Mesodermal cell (in vitro differentiated cells): ENCODE measurements at regions not wholly inside any gene's neighbourhood (a gene's known extent, or its start where the extent isn't known, plus 50 kb on each side); places are given as distances from the start of the nearest gene placed in this dataset.

Experiments used
- H3K27ac ChIP-seq: 2 replicates; pipeline ENCODE4 v1.7.0; 2013; ENCODE audit warnings: mild to moderate bottlenecking, low read depth, low read length, moderate library complexity; ENCODE audit not compliant: severe bottlenecking
- H3K36me3 ChIP-seq: 2 replicates; pipeline ENCODE4 v1.7.1; 2013; ENCODE audit warnings: mild to moderate bottlenecking, low read length, moderate library complexity; ENCODE audit not compliant: control insufficient read depth, insufficient read depth
- H3K4me1 ChIP-seq: one replicate; pipeline ENCODE4 v1.7.1; 2013; ENCODE audit warnings: mild to moderate bottlenecking, low read length; ENCODE audit not compliant: insufficient read depth, control insufficient read depth, poor library complexity, severe bottlenecking
- H3K4me3 ChIP-seq: 2 replicates; pipeline ENCODE4 v1.7.0; 2013; ENCODE audit warnings: low read length, control low read depth, mild to moderate bottlenecking; ENCODE audit not compliant: insufficient read depth, poor library complexity, severe bottlenecking; ENCODE audit errors: extremely low read depth
- H3K9me3 ChIP-seq: 2 replicates; pipeline ENCODE4 v1.7.1; 2013; ENCODE audit warnings: mild to moderate bottlenecking, low read length, moderate library complexity; ENCODE audit not compliant: control insufficient read depth
- WGBS, 2 experiments: methylation state at CpG; one replicate each; pipeline ENCODE4 v1.1.5; 2013; ENCODE audit warnings: missing lambda C conversion rate in 2 of 2; ENCODE audit not compliant: insufficient coverage in 2 of 2; 5-methylcytosine and 5-hydroxymethylcytosine counted together

- Histone ChIP-seq H3K9me3 (no peaks in the 10 kb centered on the region), H3K4me3 (no peak overlapping the region), H3K27ac (no peak overlapping the region), H3K4me1 (peaks cover 5% of the 10 kb centered on the region), H3K36me3 (no peaks in the 10 kb centered on the region)
- 62 to 67% methylated on average over 4 of the region's 7 CpGs for WGBS, 2 experiments
Measured at GRCh38 chr18:76662626-76663025, 159.7 kb upstream of the ZNF236 start.

- Histone ChIP-seq H3K9me3 (no peaks in the 10 kb centered on the region), H3K27ac (no peak overlapping the region), H3K4me3 (no peak overlapping the region), H3K36me3 (no peaks in the 10 kb centered on the region), H3K4me1 (peaks cover 23% of the 10 kb centered on the region)
- 85 to 90% methylated on average over 5 of the region's 9 CpGs for WGBS, 2 experiments
Measured at GRCh38 chr18:76660571-76661192, 161.7 kb upstream of the ZNF236 start.

- no peak overlapping the region for H3K27ac ChIP-seq
- H3K9me3 ChIP-seq, result no peaks in the 10 kb centered on the region
- no peaks in the 10 kb centered on the region for H3K36me3 ChIP-seq
- H3K4me3 ChIP-seq, result no peak overlapping the region
- peaks cover 26% of the 10 kb centered on the region for H3K4me1 ChIP-seq
- 22 to 40% methylated on average over 3 to 6 of the region's 7 CpGs for WGBS, 2 experiments
Measured at GRCh38 chr18:76658627-76659026, 163.6 kb upstream of the ZNF516 start.

DNA sequence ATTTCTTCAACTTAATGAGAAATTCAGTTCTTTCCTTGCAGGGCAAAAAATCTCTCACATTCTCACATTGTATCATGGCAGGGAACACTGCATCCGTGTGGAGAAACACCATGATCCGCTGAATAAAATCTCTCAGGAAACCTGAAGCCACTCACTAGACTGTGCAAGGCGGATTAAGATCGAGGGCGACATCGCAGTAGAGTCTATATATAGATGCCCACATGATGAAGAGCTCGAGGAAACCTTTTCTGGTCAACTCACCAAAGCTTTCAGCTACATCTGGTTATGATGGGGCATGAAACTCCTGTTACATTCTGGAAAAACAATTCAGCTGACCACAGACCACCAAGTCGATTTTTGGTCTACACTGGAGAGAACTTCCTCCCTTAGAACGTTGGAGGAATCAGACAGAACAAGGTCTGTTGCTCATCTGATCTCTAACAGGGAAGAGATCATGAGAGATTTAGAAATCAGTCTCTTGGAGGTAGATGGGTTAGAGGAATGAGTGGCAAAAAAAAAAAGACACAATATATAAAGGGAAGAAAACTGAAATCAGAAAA, 162.9 kb upstream of the ZNF516 start:
- WGBS, 2 experiments, result 92 to 100% methylated on average over 6 to 9 of the region's 9 CpGs
- no peaks in the 10 kb centered on the region for H3K9me3 ChIP-seq
- no peak overlapping the region for H3K4me3 ChIP-seq
- peak overlapping the region; percentile 37 for H3K27ac ChIP-seq
- peaks cover 26% of the 10 kb centered on the region for H3K4me1 ChIP-seq
- H3K36me3 ChIP-seq, result no peaks in the 10 kb centered on the region

DNA sequence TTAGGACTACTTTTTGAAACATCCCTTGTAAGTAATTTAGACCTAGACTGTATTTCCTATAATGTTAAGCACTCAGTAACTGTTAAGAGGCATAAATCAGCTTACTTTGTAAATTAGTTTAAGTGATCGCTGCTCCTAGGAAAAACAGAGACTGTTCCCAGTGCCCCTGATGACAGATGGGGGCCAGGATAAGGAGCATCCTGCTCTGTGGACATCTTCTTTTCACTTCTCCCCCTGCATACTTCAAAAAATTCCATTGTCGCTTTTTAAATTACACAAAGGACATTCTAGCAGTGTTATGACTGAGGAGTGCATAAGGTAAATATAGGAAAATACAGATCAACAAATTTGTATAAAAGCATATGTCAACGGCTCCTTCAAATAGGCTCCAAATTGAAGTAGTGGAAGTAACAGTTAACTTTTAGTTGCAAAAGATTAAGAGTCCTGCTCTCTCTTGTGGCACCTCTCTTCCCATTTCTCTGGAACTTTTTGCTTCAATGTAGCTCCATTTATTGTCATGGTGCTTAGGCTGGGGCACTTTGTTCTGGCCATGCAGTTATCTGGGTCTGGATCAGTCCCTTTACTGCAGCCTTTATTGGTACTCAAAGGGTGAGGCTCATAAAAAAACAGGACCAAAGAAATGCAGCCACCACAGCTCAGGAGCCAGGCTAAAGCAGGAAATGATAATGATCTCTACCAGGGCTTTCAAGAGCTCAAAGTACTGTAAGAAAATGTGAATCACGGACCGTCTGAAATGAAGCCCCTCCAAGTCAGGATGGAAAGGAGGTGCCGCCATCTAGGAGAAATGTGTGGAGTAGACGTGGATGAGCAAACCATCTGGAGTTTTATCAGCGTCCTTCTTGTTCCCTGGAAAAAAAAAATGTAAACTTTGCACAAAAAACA, 162.1 kb upstream of the ZNF516 start:
- Histone ChIP-seq H3K9me3 (no peaks in the 10 kb centered on the region), H3K27ac (peak overlapping the region; percentile 48), H3K36me3 (no peaks in the 10 kb centered on the region), H3K4me1 (peaks cover 26% of the 10 kb centered on the region), H3K4me3 (no peak overlapping the region)
- WGBS, 2 experiments, result 65 to 78% methylated on average over 3 to 6 of the region's 8 CpGs

- WGBS, 2 experiments, result 86 to 89% methylated on average over 4 of the region's 4 CpGs
- H3K36me3 ChIP-seq, result no peaks in the 10 kb centered on the region
- no peak overlapping the region for H3K27ac ChIP-seq
- H3K4me1 ChIP-seq, result peaks cover 26% of the 10 kb centered on the region
- H3K4me3 ChIP-seq, result no peak overlapping the region
- no peaks in the 10 kb centered on the region for H3K9me3 ChIP-seq
Measured at GRCh38 chr18:76654577-76654976, 159.5 kb upstream of the ZNF516 start.

GRCh38 chr18:76647322-76647721, 152.3 kb upstream of the ZNF516 start:
- WGBS, 2 experiments, result 88 to 95% methylated on average over 10 to 11 of the region's 11 CpGs
- Histone ChIP-seq H3K27ac (no peak overlapping the region), H3K36me3 (no peaks in the 10 kb centered on the region), H3K9me3 (no peaks in the 10 kb centered on the region), H3K4me3 (no peak overlapping the region), H3K4me1 (no peaks in the 10 kb centered on the region)

DNA sequence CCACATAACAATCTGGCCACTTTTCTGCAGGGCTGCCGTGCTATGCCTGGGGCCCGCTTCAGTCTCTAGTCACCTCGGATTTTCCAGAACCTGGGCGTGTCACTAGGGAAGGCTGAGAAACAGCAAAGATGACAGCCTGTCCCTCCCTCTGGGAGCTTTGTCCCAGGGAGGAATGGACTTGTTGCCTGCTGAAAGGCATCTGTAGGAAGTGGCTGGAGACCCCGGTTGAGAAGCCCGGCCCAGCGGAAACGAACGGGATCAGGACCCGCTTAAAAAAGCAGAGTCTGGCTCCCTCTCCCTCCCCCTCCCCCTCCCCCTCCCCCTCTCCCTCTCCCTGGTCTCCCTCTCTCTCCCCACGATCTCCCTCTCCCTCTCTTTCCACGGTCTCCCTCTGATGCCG, 149.5 kb upstream of the ZNF516 start:
- Histone ChIP-seq H3K9me3 (no peaks in the 10 kb centered on the region), H3K27ac (no peak overlapping the region), H3K4me1 (no peaks in the 10 kb centered on the region), H3K36me3 (no peaks in the 10 kb centered on the region), H3K4me3 (no peak overlapping the region)
- 86 to 95% methylated on average over 4 of the region's 13 CpGs for WGBS, 2 experiments

- no peak overlapping the region for H3K27ac ChIP-seq
- H3K9me3 ChIP-seq, result no peaks in the 10 kb centered on the region
- H3K36me3 ChIP-seq, result no peaks in the 10 kb centered on the region
- WGBS, 2 experiments, result 93% methylated on average over 3 to 6 of the region's 6 CpGs
- H3K4me3 ChIP-seq, result no peak overlapping the region
- H3K4me1 ChIP-seq, result no peaks in the 10 kb centered on the region
Measured at GRCh38 chr18:76643996-76644395, 149.0 kb upstream of the ZNF516 start.

DNA sequence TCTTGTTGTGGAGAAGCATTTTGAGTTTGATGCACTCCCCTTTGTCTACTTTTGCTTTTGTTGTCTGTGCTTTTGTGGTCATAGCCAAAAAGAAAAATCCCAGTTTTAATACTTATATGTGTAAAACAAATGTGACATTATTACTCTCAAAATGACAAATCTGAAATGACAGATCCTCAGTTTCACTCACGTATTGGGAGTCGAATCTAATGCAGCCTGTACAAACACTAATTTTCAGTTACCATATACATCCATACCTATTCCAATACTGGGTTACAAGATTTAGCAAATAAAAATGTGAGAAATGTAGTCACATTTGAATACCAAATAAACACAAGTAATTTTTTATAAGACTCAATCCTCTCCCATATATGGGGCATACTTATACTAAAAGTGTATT, 148.2 kb upstream of the ZNF516 start:
- no CpG with 5 or more reads among the region's 2 CpGs for WGBS, 2 experiments
- no peak overlapping the region for H3K4me3 ChIP-seq
- H3K4me1 ChIP-seq, result peaks cover 2% of the 10 kb centered on the region
- no peaks in the 10 kb centered on the region for H3K36me3 ChIP-seq
- no peaks in the 10 kb centered on the region for H3K9me3 ChIP-seq
- H3K27ac ChIP-seq, result no peak overlapping the region

- Histone ChIP-seq H3K36me3 (no peaks in the 10 kb centered on the region), H3K4me1 (peaks cover 2% of the 10 kb centered on the region), H3K9me3 (no peaks in the 10 kb centered on the region), H3K4me3 (no peak overlapping the region), H3K27ac (no peak overlapping the region)
- no CpG with 5 or more reads among the region's 1 CpG for WGBS, 2 experiments
Measured at GRCh38 chr18:76640438-76640837, 145.4 kb upstream of the ZNF516 start.
